ENCODE measurements at regions not wholly inside any gene's neighbourhood (a gene's known extent, or its start where the extent isn't known, plus 50 kb on each side); places are given as distances from the start of the nearest gene placed in this dataset.

DNA sequence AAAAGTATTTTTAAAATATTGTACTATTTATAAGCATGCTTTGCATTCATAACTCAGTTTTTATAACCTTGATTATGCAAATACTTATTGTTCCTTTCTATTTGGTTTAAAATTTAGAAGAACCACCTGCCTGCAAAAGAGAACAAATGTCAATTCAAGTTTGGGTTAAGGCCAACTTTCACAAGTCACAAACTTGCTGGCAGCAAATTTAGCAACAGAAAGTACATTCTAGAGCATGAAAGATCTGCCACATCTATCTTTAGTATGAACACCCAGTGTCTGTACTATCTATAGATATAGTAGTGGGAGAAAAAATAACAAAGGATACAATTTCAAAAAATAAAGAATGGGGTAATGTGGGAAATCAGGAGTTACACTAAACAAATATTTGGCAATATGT, 1014.2 kb downstream of the C4orf33 start:
- no peak for TF ChIP-seq CTCF (IDR thresholded peaks at IDR 0.05)
- TF ChIP-seq POLR2A (IDR thresholded peaks at IDR 0.05) = no peak
